Smooth muscle cell (in vitro differentiated cells): ENCODE measurements at regions not wholly inside any gene's neighbourhood (a gene's known extent, or its start where the extent isn't known, plus 50 kb on each side); places are given as distances from the start of the nearest gene placed in this dataset.

ENCODE experiments used
- DNase-seq: peaks from one replicate; lab custom pipeline; 2025; ENCODE audit not compliant: unreplicated experiment; lab: John Stamatoyannopoulos, UW
- H2AFZ ChIP-seq: fragments of 200-600 bp; sonication (generic); 2 replicates; pipeline ENCODE4 v1.6.0; 2016; ENCODE audit warnings: antibody characterized with exemption, low read depth, mild to moderate bottlenecking
- H3F3A ChIP-seq: fragments of 200-600 bp; sonication (generic); 2 replicates; pipeline ENCODE4 v1.6.0; 2017; ENCODE audit warnings: antibody characterized with exemption, low read depth
- H3K27ac ChIP-seq: fragments of 200-600 bp; sonication (generic); 2 replicates; pipeline ENCODE4 v1.5.1; 2016; ENCODE audit warnings: low read depth, mild to moderate bottlenecking
- H3K27me3 ChIP-seq: fragments of 200-600 bp; sonication (generic); 2 replicates; pipeline ENCODE4 v1.6.1; 2016; ENCODE audit warnings: low read depth, mild to moderate bottlenecking
- H3K36me3 ChIP-seq: fragments of 200-600 bp; sonication (generic); 2 replicates; pipeline ENCODE4 v1.5.1; 2016; ENCODE audit warnings: low read depth
- H3K4me1 ChIP-seq: fragments of 200-600 bp; sonication (generic); 2 replicates; pipeline ENCODE4 v1.5.1; 2016; ENCODE audit warnings: low read depth
- H3K4me2 ChIP-seq: fragments of 200-600 bp; sonication (generic); 2 replicates; pipeline ENCODE4 v1.6.0; 2016; ENCODE audit warnings: mild to moderate bottlenecking
- H3K4me3 ChIP-seq: fragments of 200-600 bp; sonication (generic); 2 replicates; pipeline ENCODE4 v1.5.1; 2016; ENCODE audit warnings: mild to moderate bottlenecking
- H3K79me2 ChIP-seq: fragments of 200-600 bp; sonication (generic); 2 replicates; pipeline ENCODE4 v1.6.0; 2016; ENCODE audit warnings: low read depth, mild to moderate bottlenecking
- H3K9ac ChIP-seq: fragments of 200-600 bp; sonication (generic); 2 replicates; pipeline ENCODE4 v1.6.0; 2016; ENCODE audit warnings: low read depth
- H3K9me3 ChIP-seq: fragments of 200-600 bp; sonication (generic); replicated peaks from 2 replicates; pipeline ENCODE4 v1.5.1; 2016; ENCODE audit warnings: low read depth
- H4K20me1 ChIP-seq: fragments of 200-600 bp; sonication (generic); 2 replicates; pipeline ENCODE4 v1.6.0; 2016; ENCODE audit warnings: low read depth
- WGBS: methylation state at CpG from one replicate; pipeline ENCODE4 v1.1.7; 2016; ENCODE audit warnings: low lambda C conversion rate; 5-methylcytosine and 5-hydroxymethylcytosine counted together
- TF ChIP-seq, protein P1 (sequence below): fragments of 200-600 bp; sonication (generic); IDR thresholded peaks from 2 replicates; pipeline ENCODE4 v1.5.1; 2017; ENCODE audit warnings: borderline replicate concordance, mild to moderate bottlenecking, antibody characterized with exemption; ENCODE audit not compliant: insufficient read depth, poor library complexity, severe bottlenecking

DNA sequence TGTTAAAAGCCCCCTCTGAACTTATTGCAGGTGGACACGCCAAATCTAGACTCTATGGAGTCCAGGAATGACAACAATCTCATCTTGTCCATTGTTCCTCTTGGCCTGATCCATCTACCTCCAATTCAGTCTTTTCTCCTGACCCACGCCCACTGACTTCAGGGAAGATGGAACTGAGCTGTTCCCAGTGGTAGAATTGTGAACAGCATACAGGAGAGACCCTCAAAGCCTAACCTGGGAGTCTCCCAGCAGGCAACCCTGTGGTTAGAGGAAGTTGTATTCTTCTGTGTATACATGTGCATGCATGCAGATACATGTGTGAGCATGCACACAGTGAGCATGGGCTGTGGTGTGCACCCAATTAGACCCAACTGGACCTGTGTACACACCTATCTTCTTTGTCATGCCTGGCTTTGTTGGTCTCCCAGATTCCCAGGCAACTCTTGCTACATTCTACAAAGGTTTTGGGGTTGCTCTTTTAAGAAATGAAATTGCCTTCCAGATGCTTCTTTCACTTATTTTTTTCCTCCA is 286.0 kb downstream of the ZSWIM6 start:
- H3K27me3 ChIP-seq, result no peaks in the 10 kb centered on the region
- H3K9ac ChIP-seq, result no peak overlapping the region
- H3K4me1 ChIP-seq, result no peaks in the 10 kb centered on the region
- no peaks in the 10 kb centered on the region for H3F3A ChIP-seq
- no peaks in the 10 kb centered on the region for H4K20me1 ChIP-seq
- no peak overlapping the region for H3K27ac ChIP-seq
- H3K36me3 ChIP-seq, result no peaks in the 10 kb centered on the region
- H3K4me3 ChIP-seq, result no peak overlapping the region
- no peak overlapping the region for H2AFZ ChIP-seq
- TF ChIP-seq, protein P1, sequence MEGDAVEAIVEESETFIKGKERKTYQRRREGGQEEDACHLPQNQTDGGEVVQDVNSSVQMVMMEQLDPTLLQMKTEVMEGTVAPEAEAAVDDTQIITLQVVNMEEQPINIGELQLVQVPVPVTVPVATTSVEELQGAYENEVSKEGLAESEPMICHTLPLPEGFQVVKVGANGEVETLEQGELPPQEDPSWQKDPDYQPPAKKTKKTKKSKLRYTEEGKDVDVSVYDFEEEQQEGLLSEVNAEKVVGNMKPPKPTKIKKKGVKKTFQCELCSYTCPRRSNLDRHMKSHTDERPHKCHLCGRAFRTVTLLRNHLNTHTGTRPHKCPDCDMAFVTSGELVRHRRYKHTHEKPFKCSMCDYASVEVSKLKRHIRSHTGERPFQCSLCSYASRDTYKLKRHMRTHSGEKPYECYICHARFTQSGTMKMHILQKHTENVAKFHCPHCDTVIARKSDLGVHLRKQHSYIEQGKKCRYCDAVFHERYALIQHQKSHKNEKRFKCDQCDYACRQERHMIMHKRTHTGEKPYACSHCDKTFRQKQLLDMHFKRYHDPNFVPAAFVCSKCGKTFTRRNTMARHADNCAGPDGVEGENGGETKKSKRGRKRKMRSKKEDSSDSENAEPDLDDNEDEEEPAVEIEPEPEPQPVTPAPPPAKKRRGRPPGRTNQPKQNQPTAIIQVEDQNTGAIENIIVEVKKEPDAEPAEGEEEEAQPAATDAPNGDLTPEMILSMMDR, result no peak
- no peak overlapping the region for H3K4me2 ChIP-seq
- WGBS, result 94% methylated on average over 2 of the region's 2 CpGs
- no peaks in the 10 kb centered on the region for H3K79me2 ChIP-seq
- DNase-seq, result no peak
- no peaks in the 10 kb centered on the region for H3K9me3 ChIP-seq

DNA sequence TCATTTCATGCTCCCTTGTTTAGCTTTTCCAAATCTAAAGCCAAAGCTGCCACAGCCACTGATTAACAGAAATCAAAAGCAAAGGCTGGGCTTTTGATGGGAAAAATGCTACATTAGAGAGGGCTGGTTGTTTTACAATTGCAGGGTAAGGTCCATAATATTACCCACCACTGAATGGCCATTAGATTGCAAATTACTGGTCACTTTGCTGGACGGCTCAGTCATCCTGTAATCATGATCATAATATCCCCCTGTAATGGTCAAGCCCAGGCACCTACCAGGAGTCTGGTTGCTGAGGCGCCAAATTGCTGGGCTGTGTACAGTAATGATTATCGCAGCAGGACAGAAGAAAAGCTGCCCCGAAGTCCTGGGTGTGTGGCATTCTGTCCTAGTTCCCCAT is 286.5 kb downstream of the ZSWIM6 start:
- Histone ChIP-seq H3K9me3 (no peaks in the 10 kb centered on the region), H3K27ac (no peak overlapping the region), H3K79me2 (no peaks in the 10 kb centered on the region), H3K4me2 (no peak overlapping the region), H3K27me3 (no peaks in the 10 kb centered on the region), H3K4me3 (no peak overlapping the region), H2AFZ (no peak overlapping the region), H3K36me3 (no peaks in the 10 kb centered on the region), H3K9ac (no peak overlapping the region), H3K4me1 (no peaks in the 10 kb centered on the region), H4K20me1 (no peaks in the 10 kb centered on the region), H3F3A (no peaks in the 10 kb centered on the region)
- TF ChIP-seq, protein P1, result no peak
- no peak for DNase-seq
- 88% methylated on average over 4 of the region's 4 CpGs for WGBS

DNA sequence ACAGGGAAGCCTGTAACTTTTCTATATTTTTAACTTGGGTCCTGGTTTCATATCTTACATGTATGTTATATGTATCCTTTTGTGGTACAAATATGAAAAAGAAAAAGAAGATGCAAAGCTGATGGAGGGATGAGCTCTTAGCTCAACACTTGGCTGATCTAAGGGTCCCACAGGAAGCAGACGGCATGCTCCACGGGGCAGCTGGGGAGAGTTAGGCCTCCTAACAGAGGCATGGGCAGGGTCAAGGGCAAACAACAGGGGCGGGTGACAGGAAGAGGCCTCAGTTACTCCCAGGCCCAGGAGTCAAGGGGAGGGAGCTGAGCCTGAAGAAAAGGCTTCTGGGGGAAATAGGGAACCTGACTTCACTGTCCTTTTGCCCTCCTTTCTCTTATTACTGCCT is 287.2 kb downstream of the ZSWIM6 start:
- Histone ChIP-seq H3F3A (no peaks in the 10 kb centered on the region), H3K36me3 (no peaks in the 10 kb centered on the region), H3K9me3 (no peaks in the 10 kb centered on the region), H4K20me1 (no peaks in the 10 kb centered on the region), H3K27me3 (no peaks in the 10 kb centered on the region), H3K27ac (no peak overlapping the region), H3K4me3 (no peak overlapping the region), H2AFZ (no peak overlapping the region), H3K4me2 (no peak overlapping the region), H3K9ac (no peak overlapping the region), H3K4me1 (no peaks in the 10 kb centered on the region), H3K79me2 (no peaks in the 10 kb centered on the region)
- 91% methylated on average over 3 of the region's 3 CpGs for WGBS
- TF ChIP-seq, protein P1, result no peak
- no peak for DNase-seq

DNA sequence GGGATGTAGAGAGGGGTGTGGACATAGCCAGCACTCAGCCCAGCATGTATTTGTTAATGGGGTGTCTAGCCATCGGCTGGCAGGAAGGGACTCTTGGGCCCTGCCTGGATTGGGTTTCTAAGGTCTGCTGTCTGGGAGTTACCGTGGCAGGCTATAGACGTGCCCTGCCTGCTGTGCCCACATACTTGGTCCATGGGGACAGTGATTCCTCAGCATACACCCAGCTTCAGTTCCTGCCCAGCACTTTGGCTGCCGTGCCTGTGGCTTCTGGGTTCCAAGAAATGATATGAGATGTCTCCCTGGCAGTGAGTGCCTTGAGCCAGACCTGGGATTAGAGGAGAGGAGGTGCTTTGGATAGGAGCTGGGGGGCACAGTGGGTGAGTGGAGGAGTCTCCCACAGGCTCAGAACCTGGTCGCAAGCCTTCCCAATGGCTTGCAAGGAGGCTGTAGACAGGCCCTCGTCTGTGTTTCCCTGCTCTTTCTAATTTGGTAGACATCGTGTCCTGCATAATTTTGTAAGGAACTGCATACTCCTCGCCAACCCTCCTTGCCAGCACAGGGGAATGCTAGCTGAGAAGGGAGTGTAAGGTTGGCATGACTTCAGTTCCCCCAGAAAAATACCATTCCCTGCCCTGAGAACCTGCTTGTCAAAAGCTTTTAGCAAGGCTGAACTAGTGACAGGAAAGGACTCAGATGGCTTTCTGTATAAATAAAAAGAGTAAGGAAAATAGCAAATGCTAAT is 287.9 kb downstream of the ZSWIM6 start:
- TF ChIP-seq, protein P1, result no peak
- H3K4me3 ChIP-seq, result no peak overlapping the region
- H2AFZ ChIP-seq, result no peak overlapping the region
- no peak overlapping the region for H3K27ac ChIP-seq
- no peaks in the 10 kb centered on the region for H3K79me2 ChIP-seq
- peaks cover 5% of the 10 kb centered on the region for H3K4me1 ChIP-seq
- WGBS, result 92% methylated on average over 8 of the region's 8 CpGs
- no peaks in the 10 kb centered on the region for H3K27me3 ChIP-seq
- H4K20me1 ChIP-seq, result no peaks in the 10 kb centered on the region
- H3K9me3 ChIP-seq, result no peaks in the 10 kb centered on the region
- no peak overlapping the region for H3K4me2 ChIP-seq
- no peaks in the 10 kb centered on the region for H3F3A ChIP-seq
- no peaks in the 10 kb centered on the region for H3K36me3 ChIP-seq
- DNase-seq, result no peak
- H3K9ac ChIP-seq, result no peak overlapping the region
